CD4-positive, alpha-beta memory T cell (primary cell): ENCODE measurements at regions not wholly inside any gene's neighbourhood (a gene's known extent, or its start where the extent isn't known, plus 50 kb on each side); places are given as distances from the start of the nearest gene placed in this dataset.

ENCODE experiments used
- CTCF ChIA-PET: fragments of 350-600 bp; sonication (Branson Sonifier 250); formaldehyde crosslinking; loops from one replicate; lab custom pipeline; 2021; ENCODE audit warnings: inconsistent platforms; ENCODE audit not compliant: partially characterized antibody; lab: Charles Lee
- POLR2A ChIA-PET: fragments of 350-600 bp; sonication (Branson Sonifier 250); formaldehyde crosslinking; loops from one replicate; lab custom pipeline; 2021; ENCODE audit not compliant: partially characterized antibody; lab: Charles Lee
- DNase-seq, 5 donors: peaks; one replicate each; pipeline versions ENCODE4 v3.0.0 to v3.0.0-alpha.2; 2020 to 2022; ENCODE audit warnings: mixed read lengths in 1 of 5
- H3K27ac ChIP-seq: one replicate; pipeline ENCODE4 v1.7.0; 2013; ENCODE audit warnings: low read depth, low read length
- H3K27me3 ChIP-seq: 2 replicates; pipeline ENCODE4 v1.7.0; 2013; ENCODE audit warnings: mild to moderate bottlenecking, low read length, moderate library complexity; ENCODE audit not compliant: insufficient read depth
- H3K36me3 ChIP-seq: 2 replicates; pipeline ENCODE4 v1.7.0; 2013; ENCODE audit warnings: mild to moderate bottlenecking, low read length, moderate library complexity; ENCODE audit not compliant: insufficient read depth
- H3K4me1 ChIP-seq: 2 replicates; pipeline ENCODE4 v1.7.0; 2013; ENCODE audit warnings: mild to moderate bottlenecking, low read length, moderate library complexity; ENCODE audit not compliant: insufficient read depth
- H3K4me3 ChIP-seq, 2 donors: one replicate each; pipeline ENCODE4 v1.7.0; 2013; ENCODE audit warnings: low read length in 2 of 2, mild to moderate bottlenecking in 1 of 2
- H3K9me3 ChIP-seq, 2 donors: one replicate each; pipeline ENCODE4 v1.7.0; 2013; ENCODE audit warnings: low read length in 2 of 2, control low read depth in 1 of 2; ENCODE audit not compliant: control insufficient read depth in 1 of 2
- H3K27ac Mint-ChIP-seq, 7 donors: one replicate each; pipeline ENCODE4 v1.8.0; 2020 to 2021; ENCODE audit warnings: mixed read lengths in 7 of 7, mild to moderate bottlenecking in 6 of 7, inconsistent platforms in 3 of 7, moderate library complexity in 3 of 7
- H3K27me3 Mint-ChIP-seq, 2 donors: one replicate each; pipeline ENCODE4 v1.8.0; 2020 to 2021; ENCODE audit warnings: mixed read lengths in 2 of 2
- H3K36me3 Mint-ChIP-seq, 2 donors: one replicate each; pipeline ENCODE4 v1.8.0; 2020 to 2021; ENCODE audit warnings: mixed read lengths in 2 of 2, inconsistent platforms in 1 of 2, mild to moderate bottlenecking in 1 of 2
- H3K4me1 Mint-ChIP-seq, 4 donors: one replicate each; pipeline ENCODE4 v1.8.0; 2020 to 2021; ENCODE audit warnings: mixed read lengths in 4 of 4, mild to moderate bottlenecking in 1 of 4
- H3K4me3 Mint-ChIP-seq, 8 donors: one replicate each; pipeline ENCODE4 v1.8.0; 2020 to 2021; ENCODE audit warnings: mixed read lengths in 8 of 8, mild to moderate bottlenecking in 7 of 8, moderate library complexity in 6 of 8, inconsistent platforms in 3 of 8
- H3K9me3 Mint-ChIP-seq, 8 donors: one replicate each; pipeline ENCODE4 v1.8.0; 2020 to 2021; ENCODE audit warnings: mixed read lengths in 8 of 8, mild to moderate bottlenecking in 5 of 8, inconsistent platforms in 3 of 8, moderate library complexity in 1 of 8
- intact Hi-C: fragments of 100-400 bp; cut with micrococcal nuclease; formaldehyde crosslinking; loops from one replicate; pipeline ENCODE4 v1.15.1; 2023

DNA sequence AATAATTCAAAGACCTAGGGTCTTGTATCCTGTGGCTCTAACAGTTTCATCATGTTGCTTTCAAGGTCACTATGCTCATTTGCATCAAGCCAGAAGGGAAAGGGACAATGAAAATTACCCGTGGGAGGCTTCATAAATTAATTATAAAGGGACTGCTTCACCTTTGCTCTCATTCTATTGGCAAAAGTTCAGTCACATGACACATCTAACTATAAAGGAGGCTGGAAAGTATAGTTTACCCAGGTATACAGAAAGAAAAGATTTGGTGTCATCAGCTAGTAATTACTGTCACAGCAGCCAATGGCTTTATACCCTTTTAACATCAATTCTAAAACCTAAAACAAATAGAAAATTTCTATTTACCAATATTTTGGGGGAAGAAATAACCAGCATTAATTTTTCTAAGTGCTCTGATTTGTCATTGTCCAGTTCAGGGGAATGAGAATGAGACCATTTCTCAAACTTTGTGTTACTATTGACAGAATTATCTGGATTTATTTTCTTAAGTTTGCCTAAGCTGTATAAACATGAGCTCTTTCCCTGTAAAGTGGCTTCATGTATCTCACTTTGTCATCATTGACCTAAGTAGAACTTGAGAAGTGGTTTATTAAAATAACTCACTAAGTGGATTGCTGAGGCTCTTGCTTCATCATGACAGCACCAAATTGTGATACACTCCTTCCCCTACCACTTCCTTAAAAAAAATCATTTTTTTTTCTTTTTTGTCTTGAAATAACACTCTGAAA, 257.7 kb upstream of the PEX5L start:
- H3K36me3 Mint-ChIP-seq, result no peaks in the 10 kb centered on the region
- POLR2A ChIA-PET, result no interaction called here
- H3K27me3 Mint-ChIP-seq, result no peaks in the 10 kb centered on the region
- H3K27ac ChIP-seq, result no peak overlapping the region
- no peaks in the 10 kb centered on the region for H3K4me1 ChIP-seq
- H3K4me3 Mint-ChIP-seq, result no peak overlapping the region
- no peaks in the 10 kb centered on the region for H3K27me3 ChIP-seq
- no peaks in the 10 kb centered on the region for H3K9me3 ChIP-seq
- H3K27ac Mint-ChIP-seq, result no peak overlapping the region
- H3K9me3 Mint-ChIP-seq, result peaks cover 0 to 5% (median 0%) of the 10 kb centered on the region in 8 donors
- H3K4me1 Mint-ChIP-seq, result no peaks in the 10 kb centered on the region
- CTCF ChIA-PET, result no interaction called here
- no peak for DNase-seq
- no peaks in the 10 kb centered on the region for H3K36me3 ChIP-seq
- intact Hi-C loops, result no loop called here
- no peak overlapping the region for H3K4me3 ChIP-seq

DNA sequence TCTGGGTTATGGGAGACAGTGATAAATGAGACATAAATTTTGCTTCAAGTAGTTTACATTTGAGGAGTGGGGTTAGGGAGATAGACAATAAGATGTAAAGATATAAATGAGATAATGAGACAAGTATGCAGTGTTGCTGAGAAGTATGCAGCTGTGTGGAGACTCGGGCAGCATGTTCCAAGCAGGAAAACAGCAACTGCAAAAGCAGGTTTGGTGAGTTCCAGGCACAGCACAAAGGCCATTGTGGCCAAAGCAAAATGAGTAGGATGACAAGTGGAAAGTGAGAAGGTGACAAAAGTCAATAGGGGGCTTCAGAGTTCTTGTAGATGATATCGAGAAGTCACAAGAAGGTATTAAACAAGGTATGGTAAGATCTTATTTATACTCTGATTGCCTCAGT, 259.1 kb upstream of the PEX5L start:
- Histone ChIP-seq H3K36me3 (no peaks in the 10 kb centered on the region), H3K9me3 (no peaks in the 10 kb centered on the region), H3K4me1 (no peaks in the 10 kb centered on the region), H3K4me3 (no peak overlapping the region), H3K27ac (no peak overlapping the region), H3K27me3 (no peaks in the 10 kb centered on the region)
- intact Hi-C loops, result no loop called here
- DNase-seq, result no peak
- ChIA-PET CTCF (no interaction called here), POLR2A (no interaction called here)
- no peak overlapping the region for H3K27ac Mint-ChIP-seq
- peaks cover 0 to 5% (median 0%) of the 10 kb centered on the region in 8 donors for H3K9me3 Mint-ChIP-seq
- no peaks in the 10 kb centered on the region for H3K36me3 Mint-ChIP-seq
- H3K4me1 Mint-ChIP-seq, result no peaks in the 10 kb centered on the region
- H3K4me3 Mint-ChIP-seq, result no peak overlapping the region
- H3K27me3 Mint-ChIP-seq, result no peaks in the 10 kb centered on the region

DNA sequence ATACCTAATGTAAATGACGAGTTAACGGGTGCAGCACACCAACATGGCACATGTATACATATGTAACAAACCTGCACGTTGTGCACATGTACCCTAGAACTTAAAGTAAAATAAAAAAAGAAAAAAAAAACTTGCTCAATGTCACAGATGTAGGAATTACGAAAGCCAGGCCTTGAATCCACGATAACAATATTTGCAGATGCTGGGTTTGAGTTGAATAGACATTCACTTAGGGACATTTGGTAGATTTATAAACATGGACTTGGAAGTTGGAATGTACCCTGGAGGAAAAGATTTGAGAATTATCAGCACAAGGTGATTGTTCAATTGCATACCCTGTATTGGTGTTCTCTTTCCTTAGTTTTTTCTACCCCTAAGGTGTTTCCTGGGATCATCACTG, 260.2 kb upstream of the PEX5L start:
- Mint-ChIP-seq H3K4me3 (no peak overlapping the region), H3K27ac (no peak overlapping the region), H3K36me3 (no peaks in the 10 kb centered on the region), H3K27me3 (no peaks in the 10 kb centered on the region), H3K4me1 (no peaks in the 10 kb centered on the region), H3K9me3 (peaks cover 0 to 5% (median 0%) of the 10 kb centered on the region in 8 donors)
- Histone ChIP-seq H3K4me1 (no peaks in the 10 kb centered on the region), H3K9me3 (no peaks in the 10 kb centered on the region), H3K27me3 (no peaks in the 10 kb centered on the region), H3K4me3 (no peak overlapping the region), H3K27ac (no peak overlapping the region), H3K36me3 (no peaks in the 10 kb centered on the region)
- ChIA-PET CTCF (no interaction called here), POLR2A (no interaction called here)
- intact Hi-C loops, result no loop called here
- DNase-seq, result no peak

DNA sequence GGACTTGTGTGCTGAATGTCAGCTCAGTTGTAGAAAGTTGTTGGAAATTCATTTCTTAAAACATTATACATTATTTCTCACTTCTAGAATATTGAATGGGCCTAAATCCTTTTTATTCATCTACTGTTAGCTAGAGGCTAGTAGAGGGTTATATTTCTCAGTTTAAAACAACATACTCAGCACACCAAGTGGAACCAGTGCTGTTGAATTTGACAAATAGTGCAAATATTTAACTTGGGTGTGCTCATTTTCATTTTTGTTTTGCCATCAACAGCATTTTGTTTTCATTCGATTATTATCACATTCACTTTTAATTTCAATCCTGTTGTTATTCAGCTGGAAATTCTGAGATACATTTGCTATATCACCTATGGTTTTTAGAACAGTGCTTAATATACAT, 269.4 kb upstream of the PEX5L start:
- Mint-ChIP-seq H3K36me3 (no peaks in the 10 kb centered on the region), H3K27me3 (no peaks in the 10 kb centered on the region), H3K4me1 (peaks cover 0 to 2% (median 0%) of the 10 kb centered on the region in 4 donors), H3K27ac (no peak overlapping the region), H3K9me3 (peaks cover 0 to 6% (median 0%) of the 10 kb centered on the region in 8 donors), H3K4me3 (no peak overlapping the region)
- no peak for DNase-seq
- Histone ChIP-seq H3K4me3 (no peak overlapping the region), H3K9me3 (no peaks in the 10 kb centered on the region), H3K27ac (no peak overlapping the region), H3K27me3 (no peaks in the 10 kb centered on the region), H3K4me1 (no peaks in the 10 kb centered on the region), H3K36me3 (no peaks in the 10 kb centered on the region)
- intact Hi-C loops, result no loop called here
- CTCF ChIA-PET, result no interaction called here
- POLR2A ChIA-PET, result no interaction called here

DNA sequence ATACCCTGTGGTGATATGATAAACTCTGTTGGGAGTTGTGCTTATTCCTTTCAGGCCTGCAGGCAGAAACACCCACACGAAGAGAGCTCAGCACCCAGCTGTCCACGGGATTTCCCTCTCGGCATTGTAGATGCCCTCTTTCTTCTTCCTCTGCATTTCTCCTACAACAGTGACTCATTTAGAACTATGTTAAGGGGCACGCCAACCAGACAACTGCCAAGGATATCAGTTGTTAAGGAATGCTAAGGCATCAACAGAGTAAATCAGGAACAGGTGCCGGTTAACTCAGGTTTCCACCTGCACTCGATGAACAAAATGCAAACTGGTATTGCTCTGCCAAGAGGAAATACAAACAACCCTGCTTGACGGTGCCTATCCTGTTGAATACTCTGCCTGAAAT, 270.0 kb upstream of the PEX5L start:
- H3K9me3 ChIP-seq, result no peaks in the 10 kb centered on the region
- Mint-ChIP-seq H3K27me3 (no peaks in the 10 kb centered on the region), H3K4me3 (no peak overlapping the region), H3K36me3 (no peaks in the 10 kb centered on the region), H3K9me3 (peaks cover 0 to 6% (median 0%) of the 10 kb centered on the region in 8 donors), H3K4me1 (peaks cover 0 to 2% (median 0%) of the 10 kb centered on the region in 4 donors), H3K27ac (no peak overlapping the region)
- intact Hi-C loops, result no loop called here
- no peaks in the 10 kb centered on the region for H3K36me3 ChIP-seq
- POLR2A ChIA-PET, result no interaction called here
- no peaks in the 10 kb centered on the region for H3K4me1 ChIP-seq
- CTCF ChIA-PET, result no interaction called here
- no peak overlapping the region for H3K4me3 ChIP-seq
- DNase-seq, result no peak
- H3K27ac ChIP-seq, result no peak overlapping the region
- no peaks in the 10 kb centered on the region for H3K27me3 ChIP-seq

DNA sequence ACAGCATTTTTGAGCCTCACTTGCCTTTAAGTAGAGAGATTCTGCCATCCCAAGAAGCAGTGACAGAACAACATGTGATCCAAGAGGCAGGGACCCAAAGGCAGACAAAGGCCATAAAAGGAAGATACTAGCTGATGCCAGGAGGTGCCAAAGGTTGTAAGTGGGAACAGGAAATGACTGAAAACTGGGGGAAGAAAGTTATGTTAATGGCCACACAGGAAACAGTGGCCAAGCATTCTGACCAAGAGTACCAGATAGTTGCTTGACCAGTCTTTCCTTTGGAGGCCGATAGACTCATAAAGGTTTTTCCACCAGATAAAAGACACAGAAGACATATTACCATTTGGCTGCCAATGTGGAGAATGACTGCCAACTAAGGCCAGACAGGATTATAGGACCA, 274.5 kb upstream of the PEX5L start:
- Histone ChIP-seq H3K4me3 (no peak overlapping the region), H3K27ac (no peak overlapping the region), H3K9me3 (no peaks in the 10 kb centered on the region), H3K36me3 (no peaks in the 10 kb centered on the region), H3K4me1 (no peaks in the 10 kb centered on the region), H3K27me3 (no peaks in the 10 kb centered on the region)
- CTCF ChIA-PET, result no interaction called here
- Mint-ChIP-seq H3K4me1 (peaks cover 0 to 2% (median 0%) of the 10 kb centered on the region in 4 donors), H3K36me3 (no peaks in the 10 kb centered on the region), H3K4me3 (no peak overlapping the region), H3K27me3 (no peaks in the 10 kb centered on the region), H3K27ac (no peak overlapping the region), H3K9me3 (peaks cover 0 to 6% (median 0%) of the 10 kb centered on the region in 8 donors)
- intact Hi-C loops, result no loop called here
- no peak for DNase-seq
- POLR2A ChIA-PET, result no interaction called here

DNA sequence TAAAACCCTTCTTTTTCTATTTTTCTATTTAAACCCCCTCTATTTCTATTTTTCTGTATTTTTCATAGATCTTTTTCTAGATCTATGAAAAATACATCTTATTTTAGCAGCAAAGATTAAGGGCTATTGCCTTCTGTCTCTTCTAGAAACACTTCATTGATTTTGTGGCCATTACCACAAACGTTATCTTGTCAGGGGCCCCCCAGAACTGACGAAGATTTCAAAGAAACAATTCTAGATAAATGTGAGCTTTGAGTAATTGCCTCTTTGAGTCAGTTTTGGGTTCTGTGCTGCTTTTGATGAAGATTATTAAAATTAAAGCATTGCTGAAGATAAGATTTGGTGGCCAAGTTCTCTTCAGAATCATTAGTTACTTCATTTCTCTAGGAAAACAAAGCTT, 279.6 kb upstream of the PEX5L start:
- CTCF ChIA-PET, result no interaction called here
- intact Hi-C loops, result no loop called here
- no peaks in the 10 kb centered on the region for H3K27me3 Mint-ChIP-seq

More for the DNA sequence above, 279.6 kb upstream of the PEX5L start:
- no peak overlapping the region for H3K4me3 ChIP-seq
- Mint-ChIP-seq H3K36me3 (no peaks in the 10 kb centered on the region), H3K4me3 (no peak overlapping the region), H3K4me1 (no peaks in the 10 kb centered on the region), H3K27ac (no peak overlapping the region), H3K9me3 (peaks cover 0 to 4% (median 0%) of the 10 kb centered on the region in 8 donors)
- POLR2A ChIA-PET, result no interaction called here
- no peaks in the 10 kb centered on the region for H3K36me3 ChIP-seq
- no peaks in the 10 kb centered on the region for H3K4me1 ChIP-seq
- no peaks in the 10 kb centered on the region for H3K9me3 ChIP-seq
- no peak overlapping the region for H3K27ac ChIP-seq
- no peak for DNase-seq
- no peaks in the 10 kb centered on the region for H3K27me3 ChIP-seq
